Body of pancreas (tissue), 4 donors: ENCODE measurements at regions not wholly inside any gene's neighbourhood (a gene's known extent, or its start where the extent isn't known, plus 50 kb on each side); places are given as distances from the start of the nearest gene placed in this dataset.

Experiments
- CTCF ChIP-seq, 7 experiments: fragments of 450-650 bp in 4 of 7; fragments of 200-600 bp in 3 of 7; sonication (generic) in 3 of 7; IDR thresholded peaks; one replicate each; pipeline ENCODE4 v1.5.1; 2016 to 2019; ENCODE audit warnings: antibody characterized with exemption in 7 of 7
- POLR2A ChIP-seq, 3 donors: fragments of 450-650 bp; IDR thresholded peaks; one replicate each; pipeline ENCODE4 v1.6.1; 2016; ENCODE audit warnings: antibody characterized with exemption in 3 of 3, mild to moderate bottlenecking in 2 of 3

GRCh38 chr14:83096092-83096491, 1562.4 kb upstream of the SEL1L start:
- TF ChIP-seq CTCF (IDR thresholded peaks at IDR 0.05) (no peak), POLR2A (IDR thresholded peaks at IDR 0.05) (no peak)
